HepG2 (cell line): ENCODE measurements at regions not wholly inside any gene's neighbourhood (a gene's known extent, or its start where the extent isn't known, plus 50 kb on each side); places are given as distances from the start of the nearest gene placed in this dataset.

Experiments
- ATAC-seq: fragments of 200-7000 bp; cut with Tn5 transposase; 3 replicates; pipeline ENCODE4 v1.9.1; 2020; ENCODE audit warnings: mild to moderate bottlenecking, moderate library complexity
- BruUV-seq: library from RNA; stranded (reverse); fragments of 400-500 nt; replicated peaks from 2 replicates; lab custom pipeline; 2021; lab: Mats Ljungman, UMichigan
- CTCF ChIA-PET: fragments of 300-600 bp; formaldehyde crosslinking; extraction: SDS; loops from one replicate; lab custom pipeline; 2021; ENCODE audit warnings: low total read pairs, inconsistent platforms, low intra/inter-chr PET ratio; lab: Yijun Ruan, JAX
- POLR2A ChIA-PET: fragments of 350-600 bp; sonication (Branson Sonifier 250); formaldehyde crosslinking; loops from one replicate; lab custom pipeline; 2020; ENCODE audit warnings: antibody characterized with exemption, inconsistent platforms; lab: Yijun Ruan, JAX
- DNase-seq: peaks from one replicate; pipeline ENCODE4 v3.0.0-alpha.2; 2015; ENCODE audit warnings: low spot score
- FAIRE-seq: peaks from 3 replicates; lab custom pipeline; 2011; peaks lifted over from hg19 to GRCh38; lab: Jason Lieb, UNC
- H2AFZ ChIP-seq: one replicate; pipeline ENCODE4 v1.6.1; 2011; ENCODE audit warnings: low read length, inconsistent platforms
- H3K27ac ChIP-seq: fragments of 300-600 bp; 3 replicates; pipeline ENCODE4 v1.8.0; 2011; ENCODE audit warnings: mixed run types, mild to moderate bottlenecking, mixed read lengths, low read length, inconsistent platforms; ENCODE audit not compliant: insufficient read depth; ENCODE audit errors: extremely low read length
- H3K27me3 ChIP-seq, 2 experiments: fragments of 200-600 bp in 1 of 2; 2 replicates in 1 of 2; 3 replicates in 1 of 2; pipeline versions ENCODE4 v1.6.0 to v1.8.0; 2011; ENCODE audit warnings: low read length in 2 of 2, mild to moderate bottlenecking in 2 of 2, moderate library complexity in 2 of 2, inconsistent platforms in 1 of 2; ENCODE audit not compliant: insufficient read depth in 2 of 2, control insufficient read depth in 1 of 2
- H3K36me3 ChIP-seq, 2 experiments: fragments of 200-600 bp in 1 of 2; replicated peaks in 1 of 2; 2 replicates in 1 of 2; 3 replicates in 1 of 2; pipeline versions ENCODE4 v1.5.1 to v1.8.0; 2011; ENCODE audit warnings: low read length in 2 of 2, inconsistent platforms in 1 of 2; ENCODE audit not compliant: insufficient read depth in 2 of 2, control insufficient read depth in 1 of 2
- H3K4me1 ChIP-seq: 2 replicates; pipeline ENCODE4 v1.5.1; 2012; ENCODE audit warnings: low read length, inconsistent platforms; ENCODE audit not compliant: insufficient read depth
- H3K4me2 ChIP-seq: 2 replicates; pipeline ENCODE4 v1.6.0; 2011; ENCODE audit warnings: low read depth, low read length, inconsistent platforms
- H3K4me3 ChIP-seq, 3 experiments: fragments of 200-600 bp in 1 of 3; sonication (generic), shearing (Covaris generic) in 1 of 3; replicated peaks in 1 of 3; 2 replicates each; pipeline ENCODE4 v1.5.1; 2011 to 2016; ENCODE audit warnings: low read length in 3 of 3, inconsistent platforms in 2 of 3, low read depth in 2 of 3, mild to moderate bottlenecking in 2 of 3, control low read depth in 1 of 3, mixed read lengths in 1 of 3; ENCODE audit not compliant: insufficient read depth in 1 of 3
- H3K79me2 ChIP-seq: one replicate; pipeline ENCODE4 v1.6.1; 2011; ENCODE audit warnings: low read length, inconsistent platforms; ENCODE audit not compliant: insufficient read depth
- H3K9ac ChIP-seq: 2 replicates; pipeline ENCODE4 v1.6.0; 2011; ENCODE audit warnings: mild to moderate bottlenecking, low read depth, low read length, inconsistent platforms; ENCODE audit not compliant: insufficient read depth
- H3K9me3 ChIP-seq: 2 replicates; pipeline ENCODE4 v1.5.1; 2012; ENCODE audit warnings: mild to moderate bottlenecking, low read length
- H4K20me1 ChIP-seq: 2 replicates; pipeline ENCODE4 v1.6.0; 2011; ENCODE audit warnings: inconsistent platforms, mild to moderate bottlenecking, low read length, moderate library complexity; ENCODE audit not compliant: insufficient read depth
- CENPT ChIP-seq: sonication (generic); formaldehyde crosslinking; IDR thresholded peaks from 2 replicates; pipeline ENCODE4 v1.8.0; 2022; ENCODE audit warnings: low read depth, mild to moderate bottlenecking, moderate library complexity, missing genetic modification reagents
- GATAD1 ChIP-seq: IDR thresholded peaks from 2 replicates; pipeline ENCODE4 v1.6.1; 2016; ENCODE audit warnings: missing genetic modification reagents, missing compliant biosample characterization
- IKZF1 ChIP-seq: fragments of 450-650 bp; IDR thresholded peaks from 2 replicates; pipeline ENCODE4 v1.7.1; 2016
- MED1 ChIP-seq: sonication (generic); formaldehyde crosslinking; IDR thresholded peaks from 2 replicates; pipeline ENCODE4 v1.4.0; 2020; ENCODE audit warnings: missing genetic modification reagents
- ZNF331 ChIP-seq: sonication (generic); formaldehyde crosslinking; IDR thresholded peaks from 2 replicates; pipeline ENCODE4 v1.4.0; 2020; ENCODE audit warnings: missing genetic modification reagents
- ZNF354B ChIP-seq: sonication (generic); formaldehyde crosslinking; IDR thresholded peaks from 2 replicates; pipeline ENCODE4 v1.8.0; 2022; ENCODE audit warnings: mild to moderate bottlenecking, missing genetic modification reagents
- WGBS: methylation state at CpG from one replicate; pipeline ENCODE4 v1.1.6; 2017; ENCODE audit warnings: low lambda C conversion rate; 5-methylcytosine and 5-hydroxymethylcytosine counted together
- in situ Hi-C: cut with HindIII; loops from 2 replicates; pipeline ENCODE4 v1.10.0; 2017; ENCODE audit warnings: low pct_unique_long_range_greater_than_20kb; ENCODE audit not compliant: extremely low pct_ligation_motif_present
- intact Hi-C: fragments of 100-400 bp; cut with micrococcal nuclease; formaldehyde crosslinking; loops from one replicate; pipeline ENCODE4 v1.10.0; 2022; ENCODE audit not compliant: unreplicated experiment
- TF ChIP-seq, protein P1 (sequence below): fragments of 450-650 bp; IDR thresholded peaks from 2 replicates; pipeline ENCODE4 v1.6.1; 2016
- TF ChIP-seq, protein P2 (sequence below): sonication (generic); formaldehyde crosslinking; IDR thresholded peaks from 2 replicates; pipeline ENCODE4 v1.4.0; 2020; ENCODE audit warnings: missing genetic modification reagents

DNA sequence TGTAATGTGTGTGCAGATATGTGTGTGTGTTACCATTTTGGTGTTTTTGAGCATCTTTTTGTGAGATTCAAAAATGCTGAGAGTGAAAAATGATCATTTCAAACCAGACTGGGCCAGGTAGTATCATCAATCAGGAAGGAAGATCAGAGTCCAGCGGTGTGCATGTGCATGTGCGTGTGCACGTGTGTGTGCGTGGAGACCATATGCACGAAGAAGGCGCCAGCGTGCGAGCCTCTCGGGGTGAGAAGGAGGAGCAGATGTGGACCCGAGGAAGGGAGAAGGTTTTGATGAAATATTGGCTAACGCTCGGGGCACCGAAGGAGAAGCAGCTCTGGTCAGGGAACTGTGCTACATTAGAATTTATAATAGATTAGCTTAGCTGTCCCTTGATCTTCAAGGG, 516.4 kb downstream of the CCDC171 start:
- no peak for ATAC-seq

DNA sequence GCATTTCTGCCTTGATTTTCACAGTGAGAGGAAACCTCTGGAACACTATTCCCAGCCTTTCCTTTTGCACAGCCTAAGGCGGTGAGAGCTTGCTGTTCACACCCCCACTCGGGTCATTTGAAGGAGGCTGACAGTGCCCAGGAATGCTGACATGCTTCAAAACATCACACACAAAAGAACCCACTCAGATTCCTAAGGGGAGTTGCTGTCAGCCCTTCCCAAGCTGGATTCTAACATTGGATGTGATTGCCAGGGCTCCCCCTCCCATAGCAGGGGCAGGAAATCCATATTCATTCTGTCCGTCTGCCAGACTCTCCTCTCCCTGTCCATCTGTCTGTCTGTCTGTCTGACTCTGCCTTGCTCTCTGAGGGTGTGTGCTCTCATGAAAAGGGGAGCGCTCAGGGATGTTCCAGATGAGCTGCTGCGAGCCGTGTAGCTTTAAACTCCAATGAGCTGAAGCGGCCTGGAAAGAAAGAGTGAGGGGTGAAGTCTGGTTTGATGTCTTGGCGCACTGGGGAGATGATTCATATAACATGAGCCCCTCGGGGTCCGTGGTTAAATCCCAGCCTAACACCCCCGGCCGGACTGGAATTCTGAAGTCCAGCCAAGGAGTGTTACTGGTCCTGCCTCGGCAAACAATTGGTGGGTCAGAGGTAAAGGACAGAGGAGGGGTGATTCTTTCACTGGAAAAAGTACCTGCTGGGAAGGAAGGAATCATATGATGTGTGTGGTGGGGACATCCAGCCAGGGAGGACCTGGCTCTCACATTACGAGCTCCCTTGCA, 517.0 kb downstream of the CCDC171 start:
- no TSS peak for BruUV-seq
- in situ Hi-C loops, result no loop called here

More for the DNA sequence above, 516.4 kb downstream of the CCDC171 start:
- no TSS peak for BruUV-seq
- peaks cover 0 to 10% of the 10 kb centered on the region in 2 experiments; a peak in 1 of 5 replicates for H3K27me3 ChIP-seq
- no peaks in the 10 kb centered on the region for H3K4me1 ChIP-seq
- ChIA-PET CTCF (no interaction called here), POLR2A (no interaction called here)
- intact Hi-C loops, result no loop called here
- H3K9me3 ChIP-seq, result no peaks in the 10 kb centered on the region
- FAIRE-seq (no peak), DNase-seq (no peak)
- H3K36me3 ChIP-seq, result no peaks in the 10 kb centered on the region
- no peak overlapping the region for H3K9ac ChIP-seq
- H4K20me1 ChIP-seq, result no peaks in the 10 kb centered on the region
- H2AFZ ChIP-seq, result no peak overlapping the region
- in situ Hi-C loops, result no loop called here
- WGBS, result 59% methylated on average over 13 of the region's 13 CpGs
- H3K4me2 ChIP-seq, result no peak overlapping the region
- TF ChIP-seq, protein P1, sequence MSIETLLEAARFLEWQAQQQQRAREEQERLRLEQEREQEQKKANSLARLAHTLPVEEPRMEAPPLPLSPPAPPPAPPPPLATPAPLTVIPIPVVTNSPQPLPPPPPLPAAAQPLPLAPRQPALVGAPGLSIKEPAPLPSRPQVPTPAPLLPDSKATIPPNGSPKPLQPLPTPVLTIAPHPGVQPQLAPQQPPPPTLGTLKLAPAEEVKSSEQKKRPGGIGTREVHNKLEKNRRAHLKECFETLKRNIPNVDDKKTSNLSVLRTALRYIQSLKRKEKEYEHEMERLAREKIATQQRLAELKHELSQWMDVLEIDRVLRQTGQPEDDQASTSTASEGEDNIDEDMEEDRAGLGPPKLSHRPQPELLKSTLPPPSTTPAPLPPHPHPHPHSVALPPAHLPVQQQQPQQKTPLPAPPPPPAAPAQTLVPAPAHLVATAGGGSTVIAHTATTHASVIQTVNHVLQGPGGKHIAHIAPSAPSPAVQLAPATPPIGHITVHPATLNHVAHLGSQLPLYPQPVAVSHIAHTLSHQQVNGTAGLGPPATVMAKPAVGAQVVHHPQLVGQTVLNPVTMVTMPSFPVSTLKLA, result peak; percentile 72
- TF ChIP-seq MED1 (CRISPR knock-in tag), result no peak
- H3K27ac ChIP-seq, result no peak overlapping the region
- H3K79me2 ChIP-seq, result no peaks in the 10 kb centered on the region
- no peak overlapping the region for H3K4me3 ChIP-seq

More for the DNA sequence above, 517.0 kb downstream of the CCDC171 start:
- intact Hi-C loops, result no loop called here
- Histone ChIP-seq H3K4me2 (no peak overlapping the region), H3K9me3 (no peaks in the 10 kb centered on the region), H3K4me1 (no peaks in the 10 kb centered on the region), H3K27ac (no peak overlapping the region), H3K79me2 (no peaks in the 10 kb centered on the region), H3K9ac (no peak overlapping the region), H2AFZ (no peak overlapping the region), H3K27me3 (peaks cover 0 to 10% of the 10 kb centered on the region in 2 experiments; a peak in 1 of 5 replicates), H4K20me1 (no peaks in the 10 kb centered on the region), H3K36me3 (no peaks in the 10 kb centered on the region), H3K4me3 (no peak overlapping the region)
- TF ChIP-seq GATAD1, result no peak
- no peak for TF ChIP-seq CENPT (CRISPR knock-in tag)
- TF ChIP-seq ZNF331, result no peak
- TF ChIP-seq, protein P2, sequence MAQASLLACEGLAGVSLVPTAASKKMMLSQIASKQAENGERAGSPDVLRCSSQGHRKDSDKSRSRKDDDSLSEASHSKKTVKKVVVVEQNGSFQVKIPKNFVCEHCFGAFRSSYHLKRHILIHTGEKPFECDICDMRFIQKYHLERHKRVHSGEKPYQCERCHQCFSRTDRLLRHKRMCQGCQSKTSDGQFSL (CRISPR knock-in tag), result no peak
- TF ChIP-seq IKZF1, result no peak
- no peak for TF ChIP-seq ZNF354B
- FAIRE-seq (no peak), DNase-seq (no peak), ATAC-seq (no peak)
- WGBS, result 26% methylated on average over 14 of the region's 14 CpGs
- ChIA-PET POLR2A (no interaction called here), CTCF (no interaction called here)
